HG02938 (cell line): ENCODE measurements at regions not wholly inside any gene's neighbourhood (a gene's known extent, or its start where the extent isn't known, plus 50 kb on each side); places are given as distances from the start of the nearest gene placed in this dataset.

Source experiments
- ATAC-seq: cut with Tn5 transposase; IDR thresholded peaks from one replicate; pipeline ENCODE4 v1.9.1; 2021; ENCODE audit warnings: mild to moderate bottlenecking, moderate library complexity; ENCODE audit not compliant: unreplicated experiment

DNA sequence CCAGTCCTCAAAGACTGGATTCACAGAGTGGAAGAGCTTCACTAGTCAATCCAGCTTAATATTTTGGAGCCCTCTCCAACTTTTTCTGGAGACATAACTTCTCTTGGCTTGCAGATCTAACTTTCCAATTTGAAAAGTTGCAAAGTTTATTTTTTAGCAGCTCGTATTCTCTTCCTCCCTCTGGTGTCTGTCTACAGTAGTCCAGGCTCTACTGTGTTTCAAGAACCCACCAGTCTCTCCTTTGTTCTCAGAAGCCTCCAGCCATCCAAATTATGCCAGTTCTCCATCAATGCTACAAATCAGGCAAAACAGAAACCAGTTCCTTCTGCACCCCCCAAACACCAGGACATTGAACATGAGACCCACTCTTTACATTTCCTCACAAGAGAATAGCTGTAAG is 376.1 kb upstream of the OPRM1 start:
- ATAC-seq = no peak

DNA sequence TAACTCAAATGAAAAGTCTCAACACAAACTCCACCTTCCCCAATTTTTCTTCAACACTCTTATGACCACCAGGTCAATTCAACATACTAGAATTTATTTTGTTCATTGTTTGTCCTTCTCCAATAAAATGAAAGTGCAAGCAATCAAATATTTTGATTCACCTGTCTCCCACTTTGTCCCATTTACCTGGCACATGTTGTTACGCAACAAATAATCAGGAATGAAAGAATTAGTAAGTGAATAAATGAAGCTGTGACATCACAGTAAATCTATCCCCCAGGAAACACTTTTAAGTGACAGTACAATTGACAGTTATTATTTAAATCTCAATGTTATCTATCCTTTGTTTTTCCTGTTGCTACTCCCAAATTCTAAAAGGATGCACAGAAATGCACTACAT is 393.7 kb upstream of the OPRM1 start:
- no peak for ATAC-seq

DNA sequence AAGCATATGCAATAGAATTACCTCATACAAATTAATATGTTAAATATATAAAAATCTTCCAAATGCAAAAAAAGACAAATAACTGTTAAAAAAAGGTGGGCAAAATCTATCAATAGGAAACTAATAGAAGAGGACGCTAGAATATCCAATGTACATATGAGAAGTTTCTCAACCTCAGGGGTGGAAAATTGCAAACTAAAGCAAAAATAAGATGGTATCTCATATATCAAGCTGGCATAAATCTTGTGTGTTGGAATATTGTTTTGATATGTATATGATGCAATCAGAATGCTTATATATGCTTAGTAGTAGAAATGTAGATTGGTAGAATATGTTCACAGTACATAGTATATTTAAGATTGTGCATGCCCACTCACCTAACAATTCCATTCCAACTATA is 395.0 kb upstream of the OPRM1 start:
- no peak for ATAC-seq

DNA sequence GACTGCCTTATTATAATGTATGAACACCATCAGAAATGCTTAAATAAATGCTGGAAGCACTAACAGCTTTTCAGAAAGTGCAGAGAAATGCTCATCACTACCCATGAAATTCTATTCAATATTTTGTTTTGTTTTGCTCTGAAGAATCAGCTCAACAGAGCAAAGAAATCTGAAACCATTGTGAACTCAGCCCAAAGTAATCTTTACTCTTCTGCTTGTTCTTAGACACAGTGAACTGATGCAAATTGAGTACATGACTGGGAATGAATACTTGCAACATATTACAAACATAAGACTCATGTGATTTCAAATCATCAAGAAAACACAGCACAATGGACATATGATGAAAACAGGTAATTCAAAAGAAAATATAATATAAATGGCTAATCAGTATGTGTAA is 404.6 kb upstream of the OPRM1 start:
- ATAC-seq = no peak

DNA sequence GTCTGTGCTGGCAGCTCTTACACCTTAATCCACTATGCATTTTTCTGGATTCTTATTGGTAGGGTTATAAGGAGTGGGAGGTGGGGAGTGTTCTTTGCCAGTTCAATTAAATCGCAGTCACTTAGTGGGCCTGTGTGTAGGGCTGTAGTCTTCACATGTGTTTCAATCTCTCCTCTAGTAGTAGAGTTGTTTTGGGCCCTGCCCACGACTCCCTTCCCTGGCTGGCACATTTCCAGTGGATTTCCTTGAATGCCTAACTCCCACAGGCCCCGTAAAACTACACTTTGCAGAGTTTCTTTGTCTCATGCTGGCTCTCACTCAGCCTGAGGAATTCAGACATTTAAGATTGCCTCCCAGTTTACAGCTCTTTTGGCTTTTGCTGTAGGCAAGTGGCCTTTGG is 414.0 kb upstream of the OPRM1 start:
- ATAC-seq = no peak

DNA sequence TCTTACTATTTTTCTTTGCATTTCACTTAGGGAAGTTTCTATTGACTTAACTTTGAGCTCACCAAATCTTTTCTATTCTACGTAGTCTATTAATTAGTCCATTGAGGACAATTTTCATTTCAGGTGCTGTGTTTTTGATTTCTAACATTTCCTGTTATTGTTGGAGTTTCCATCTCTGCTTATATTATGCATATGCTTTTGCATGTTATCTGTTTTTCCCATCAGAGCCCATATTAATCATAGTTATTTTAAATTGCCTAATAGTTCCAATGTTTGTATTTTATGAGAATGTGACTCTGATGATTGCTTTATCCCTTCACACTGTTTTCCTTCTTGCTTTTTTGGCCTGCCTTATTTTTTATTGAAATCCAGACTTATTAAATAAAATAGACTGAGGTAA is 414.5 kb upstream of the OPRM1 start:
- ATAC-seq = no peak

DNA sequence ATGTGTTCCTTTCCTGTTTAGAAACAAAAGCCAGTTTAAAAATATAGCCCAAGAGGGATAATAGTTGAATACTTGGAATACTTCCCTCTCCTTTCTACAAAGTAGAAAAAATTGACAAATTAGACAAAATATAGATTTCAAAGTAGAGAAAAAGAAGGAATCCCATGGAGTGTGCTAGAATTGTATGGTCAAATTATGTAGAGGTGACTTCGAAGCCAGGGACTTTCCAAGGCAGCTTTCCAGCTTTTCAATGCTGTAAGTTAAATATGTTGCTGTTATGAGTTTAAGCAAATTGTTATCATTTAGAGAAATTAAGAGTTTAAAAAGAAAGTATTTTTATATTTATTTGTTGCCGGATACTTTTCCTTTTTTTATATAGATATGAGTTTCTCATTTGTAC is 415.5 kb upstream of the OPRM1 start:
- ATAC-seq = no peak

DNA sequence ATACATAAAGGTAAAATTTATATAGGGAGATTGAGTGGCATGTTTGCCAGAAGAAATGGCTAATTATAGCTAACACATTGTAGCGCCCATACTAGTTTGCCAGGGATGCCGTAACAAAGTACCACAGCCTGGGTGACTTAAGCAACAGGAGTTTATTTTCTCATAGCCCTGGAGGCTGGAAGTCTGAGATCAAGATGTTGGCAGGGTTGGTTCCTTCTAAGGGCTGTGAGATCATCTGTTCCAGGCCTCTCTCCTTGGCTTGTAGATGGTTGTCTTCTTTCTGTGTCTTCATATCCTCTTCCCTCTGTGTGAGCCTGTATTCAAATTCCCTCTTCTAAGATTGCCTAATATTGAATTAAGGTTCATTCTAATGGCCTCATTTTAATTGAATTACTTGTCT is 417.5 kb upstream of the OPRM1 start:
- ATAC-seq = no peak

DNA sequence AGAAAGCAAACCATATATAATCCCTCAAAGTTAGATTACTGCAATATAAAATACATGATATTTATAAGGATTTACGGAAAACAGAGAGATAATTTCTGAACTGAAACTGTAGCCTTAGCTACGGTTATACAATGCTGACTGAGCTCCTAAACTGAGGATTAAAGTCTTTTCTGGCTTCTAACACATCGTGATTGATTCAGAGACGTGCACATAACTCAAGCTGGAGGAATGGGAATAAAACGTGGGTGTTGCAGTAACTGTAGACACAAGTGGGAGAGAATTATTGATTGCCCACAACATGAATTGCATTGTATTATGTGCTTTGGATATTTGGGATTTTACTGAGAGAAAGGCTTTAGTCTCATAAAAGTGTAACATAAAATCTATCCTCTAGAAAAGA is 418.0 kb upstream of the OPRM1 start:
- no peak for ATAC-seq

DNA sequence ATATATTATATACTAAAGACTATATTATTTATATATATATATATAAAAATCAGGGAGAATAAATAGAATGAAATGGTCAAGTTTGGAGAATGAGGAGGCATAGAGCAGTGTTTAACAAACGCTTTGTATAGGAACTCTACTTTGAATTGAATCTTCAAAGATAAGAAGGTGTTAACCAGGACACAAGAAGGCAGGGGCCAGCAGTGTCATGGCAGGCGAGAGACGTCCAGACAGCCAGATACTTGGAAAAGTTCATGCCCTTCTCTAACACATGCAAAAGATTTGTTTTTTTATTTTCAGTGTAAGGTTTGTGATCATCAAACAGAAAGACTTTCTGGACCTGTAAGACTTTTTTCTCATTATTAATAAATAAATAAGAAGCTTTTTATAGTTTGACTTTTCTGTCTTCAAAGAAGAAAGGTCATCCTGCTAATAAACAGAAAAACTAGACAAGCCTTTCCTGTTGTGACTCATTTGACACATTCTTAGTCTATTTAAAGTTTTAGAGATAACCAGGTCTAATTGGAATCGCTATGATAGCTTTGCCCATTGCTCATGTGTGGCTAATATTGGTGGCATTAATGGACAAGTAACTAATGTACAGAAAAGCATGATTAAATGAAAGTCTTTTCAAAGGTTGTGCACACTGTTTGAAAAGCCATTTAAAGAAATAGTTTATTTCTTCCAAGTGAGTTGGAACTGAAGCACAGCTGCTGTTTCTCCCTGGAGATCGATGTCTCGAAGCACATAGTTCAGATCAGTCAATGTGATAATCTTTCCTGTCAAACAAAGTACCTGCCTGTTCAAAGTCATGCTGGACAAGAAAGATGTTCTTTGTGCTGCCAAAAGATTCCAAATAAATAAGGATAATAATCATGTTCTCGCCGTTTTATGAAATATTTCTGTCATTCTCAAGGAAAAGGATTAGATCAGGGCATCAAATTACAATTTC is 420.4 kb upstream of the OPRM1 start:
- ATAC-seq = no peak

DNA sequence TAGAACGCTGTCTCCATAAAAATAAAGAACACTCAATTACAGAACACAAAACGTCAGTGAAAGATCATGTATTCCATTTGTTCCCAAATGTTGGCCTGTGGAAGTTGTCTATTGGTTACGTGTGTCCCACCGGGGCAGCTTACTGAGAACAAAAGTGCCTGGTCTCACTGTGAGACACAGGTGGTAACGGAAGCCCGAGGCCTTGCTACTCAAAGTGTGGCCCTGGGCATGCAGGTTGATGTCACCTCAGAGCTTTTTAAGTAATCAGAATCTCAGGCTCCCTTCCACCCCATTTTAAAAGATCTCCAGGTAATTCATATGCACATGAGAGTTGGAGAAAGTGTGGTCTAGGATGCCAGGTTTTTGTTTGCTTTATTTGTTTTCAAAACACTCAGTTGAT is 422.5 kb upstream of the OPRM1 start:
- no peak for ATAC-seq

DNA sequence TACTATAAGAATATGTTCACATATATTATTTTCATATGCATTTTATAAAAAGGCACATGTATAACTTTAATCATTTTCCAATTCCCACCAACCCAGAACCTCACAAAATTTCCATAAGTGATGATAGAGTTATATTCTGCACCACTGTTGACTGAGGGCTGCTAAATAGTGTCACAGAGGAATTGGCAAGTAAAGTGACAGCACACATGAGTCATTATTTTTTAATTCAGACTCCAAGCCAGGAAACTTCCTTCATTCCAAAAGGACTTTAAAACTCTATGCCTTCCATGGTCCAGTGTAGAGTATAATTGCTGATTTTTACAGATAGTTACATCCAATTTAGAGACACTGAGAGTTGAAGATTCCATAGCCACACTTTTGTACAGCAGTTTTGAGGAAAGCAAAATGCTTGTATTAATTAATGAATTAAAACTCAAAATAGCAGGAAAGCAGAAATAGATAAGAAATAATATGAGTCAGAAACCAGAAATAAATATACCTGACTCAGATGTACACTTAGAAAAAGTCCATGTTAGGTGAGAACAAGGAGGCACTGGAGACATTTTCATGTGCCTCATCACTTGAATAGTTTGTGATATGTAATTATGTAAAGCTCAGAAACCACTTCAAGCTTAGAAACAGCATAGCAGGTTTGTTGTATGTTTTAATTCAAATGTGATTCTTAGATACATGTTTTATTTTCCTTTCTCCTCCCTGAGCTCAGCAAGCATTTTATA is 425.2 kb upstream of the OPRM1 start:
- ATAC-seq = no peak

DNA sequence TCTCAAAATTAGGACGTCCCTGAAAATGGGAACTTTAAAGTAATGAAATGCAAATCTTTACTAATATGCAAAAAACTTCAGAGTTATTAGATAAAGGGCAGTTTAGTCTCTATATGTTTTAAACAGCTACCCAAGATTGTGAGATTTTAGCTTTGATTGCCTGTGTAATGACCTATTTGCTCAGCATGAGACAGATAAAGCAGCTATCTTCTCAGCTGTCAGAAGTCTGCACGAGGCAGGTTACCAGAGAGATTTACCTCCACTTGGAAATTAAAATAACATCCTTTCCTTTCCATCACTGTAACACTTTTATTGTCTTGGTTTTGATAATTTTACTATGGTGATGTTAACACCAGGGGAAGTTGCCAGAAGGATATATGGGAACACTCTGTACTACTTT is 436.6 kb upstream of the OPRM1 start:
- no peak for ATAC-seq

DNA sequence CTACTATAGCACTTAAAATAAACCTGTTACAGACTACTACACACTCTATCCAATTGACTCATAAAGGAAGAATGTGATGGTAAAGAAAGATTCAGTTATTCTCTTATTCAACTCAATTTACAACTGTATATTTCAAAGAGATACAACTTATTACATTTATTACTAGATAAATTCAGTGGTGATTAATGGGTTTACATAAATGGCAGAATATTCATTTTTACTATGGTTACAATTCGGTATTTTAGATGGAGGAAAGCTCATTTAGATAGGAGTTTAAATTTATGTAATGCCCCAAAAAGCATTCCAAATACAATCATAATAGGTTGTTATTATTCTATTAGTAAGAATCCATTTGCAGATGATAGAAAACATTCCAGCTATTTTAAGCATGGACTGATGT is 439.1 kb upstream of the OPRM1 start:
- no peak for ATAC-seq

DNA sequence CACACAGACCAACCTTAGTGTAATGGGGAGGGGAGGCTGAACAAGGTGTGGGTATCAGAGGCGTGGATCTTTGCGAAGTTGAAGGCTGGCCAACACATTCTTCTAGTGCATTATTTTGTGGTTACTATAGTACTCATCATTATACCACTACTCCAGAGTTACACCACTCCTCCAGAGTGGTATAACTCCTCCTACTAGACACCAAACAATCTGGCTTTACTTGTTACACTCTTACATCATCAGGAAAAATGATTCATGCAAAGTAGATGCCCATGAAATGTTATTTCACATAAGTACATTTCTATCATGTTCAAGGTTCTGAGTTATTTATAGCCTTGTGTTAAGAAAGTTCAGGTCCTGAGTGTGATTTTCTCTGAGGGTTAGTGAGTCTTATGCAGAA is 443.1 kb upstream of the OPRM1 start:
- ATAC-seq = no peak

DNA sequence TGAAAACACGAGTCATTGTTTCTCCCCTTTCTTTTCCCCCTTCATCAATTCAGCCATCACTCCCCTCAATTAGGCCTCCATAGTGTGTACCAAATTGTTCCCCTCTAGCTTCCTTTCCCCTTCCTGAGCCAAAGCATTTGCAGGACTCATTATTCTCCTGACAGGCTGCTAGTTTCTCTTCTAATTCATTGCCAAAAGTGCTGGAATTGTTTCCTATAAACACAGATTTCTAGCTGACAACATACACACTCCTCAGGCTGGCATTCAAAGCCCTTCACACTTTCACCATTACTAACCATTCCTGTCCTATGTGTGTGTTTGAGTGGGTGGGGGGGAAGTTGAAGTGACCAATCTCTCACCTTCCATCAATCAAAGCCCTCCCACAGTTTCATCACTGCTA is 444.2 kb upstream of the OPRM1 start:
- no peak for ATAC-seq

DNA sequence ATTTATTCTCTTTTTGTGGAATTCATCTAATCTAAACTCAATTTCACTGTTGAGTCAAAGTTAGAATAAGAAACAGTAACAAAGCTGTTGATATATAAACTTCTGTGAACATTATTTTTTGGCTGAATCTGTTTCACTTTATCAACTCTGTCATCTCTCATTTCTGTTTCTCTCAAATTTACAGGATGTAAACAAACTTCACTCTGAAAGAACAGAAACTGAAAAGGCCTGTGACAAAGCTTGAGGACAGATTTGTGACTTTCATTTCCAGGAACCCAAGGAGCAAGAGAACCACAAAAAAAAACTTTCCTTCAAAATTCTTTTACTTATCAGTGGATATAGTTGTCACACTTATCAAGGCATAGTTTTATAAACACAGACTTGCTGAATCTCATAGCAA is 447.9 kb upstream of the OPRM1 start:
- no peak for ATAC-seq

DNA sequence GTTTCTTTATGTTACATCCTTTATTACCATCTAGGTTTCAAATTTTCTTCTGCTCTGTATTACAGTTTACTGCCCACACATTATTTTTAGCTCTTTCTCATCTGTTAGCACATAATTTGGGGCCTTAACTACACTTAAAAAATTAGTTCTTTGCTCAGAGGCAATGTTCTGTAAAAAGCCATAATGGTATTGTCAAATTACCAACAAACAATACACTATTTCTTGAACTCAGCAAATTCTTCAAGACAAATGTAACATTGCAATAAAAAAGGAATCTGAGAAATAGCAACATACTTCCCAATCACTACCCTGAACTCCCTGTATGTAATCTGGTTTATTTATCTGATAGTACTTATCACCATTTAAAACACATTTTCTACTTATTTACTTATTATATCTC is 448.6 kb upstream of the OPRM1 start:
- ATAC-seq = no peak

DNA sequence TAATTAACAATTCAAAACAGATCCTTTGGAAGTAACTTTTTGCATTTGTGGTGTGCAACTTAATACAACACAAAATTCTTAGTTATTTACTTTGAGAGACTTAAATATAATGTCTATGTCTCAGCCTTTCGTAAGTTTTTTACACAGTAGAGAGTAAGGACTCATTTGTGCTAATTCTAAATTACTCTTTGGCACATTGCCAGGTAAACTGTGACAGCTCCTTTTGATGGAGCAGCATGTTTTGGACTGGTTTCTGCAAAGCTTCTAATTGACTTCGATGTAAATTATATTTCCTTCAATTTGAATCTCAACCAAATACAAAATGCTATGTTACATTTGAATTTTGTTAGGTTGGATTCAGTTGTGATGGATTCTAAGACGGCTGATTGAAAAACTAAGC is 450.7 kb upstream of the OPRM1 start:
- no peak for ATAC-seq

DNA sequence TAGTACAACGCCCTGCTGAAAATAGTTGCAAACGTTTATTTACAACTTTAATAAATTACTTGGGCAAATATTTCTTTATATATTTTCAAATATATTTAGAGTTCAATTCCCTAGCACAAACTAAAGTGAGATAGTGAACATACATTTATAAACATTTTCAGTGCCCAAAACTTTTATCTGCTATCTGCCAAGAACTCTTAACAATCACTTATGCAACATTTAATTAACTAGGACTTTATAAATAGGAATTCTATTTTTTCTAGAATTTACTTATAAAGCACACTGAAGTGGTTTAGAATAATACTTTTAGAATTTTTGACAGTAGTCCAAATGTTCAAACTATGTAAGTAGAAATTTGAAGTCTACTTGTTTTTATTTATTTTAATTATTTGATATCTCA is 452.6 kb upstream of the RGS17 start:
- no peak for ATAC-seq

DNA sequence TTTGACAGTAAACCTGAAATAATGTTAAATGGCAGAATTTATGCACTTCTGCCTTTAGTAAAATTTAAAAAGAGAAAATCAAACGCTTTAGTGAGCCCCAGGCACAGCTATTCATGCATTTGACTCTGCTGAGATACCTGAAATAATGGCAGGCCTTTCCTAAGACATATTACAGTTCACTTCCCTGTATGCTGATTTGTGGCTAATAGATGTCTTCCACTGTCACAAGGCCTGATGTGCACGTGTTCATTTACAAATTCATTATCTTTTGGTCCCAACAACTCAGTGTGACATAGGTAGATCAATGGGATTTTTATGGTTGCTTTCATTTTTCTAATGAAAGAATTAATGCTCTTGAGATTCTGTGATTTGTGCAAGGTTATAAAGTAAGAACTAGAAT is 449.7 kb upstream of the RGS17 start:
- no peak for ATAC-seq

DNA sequence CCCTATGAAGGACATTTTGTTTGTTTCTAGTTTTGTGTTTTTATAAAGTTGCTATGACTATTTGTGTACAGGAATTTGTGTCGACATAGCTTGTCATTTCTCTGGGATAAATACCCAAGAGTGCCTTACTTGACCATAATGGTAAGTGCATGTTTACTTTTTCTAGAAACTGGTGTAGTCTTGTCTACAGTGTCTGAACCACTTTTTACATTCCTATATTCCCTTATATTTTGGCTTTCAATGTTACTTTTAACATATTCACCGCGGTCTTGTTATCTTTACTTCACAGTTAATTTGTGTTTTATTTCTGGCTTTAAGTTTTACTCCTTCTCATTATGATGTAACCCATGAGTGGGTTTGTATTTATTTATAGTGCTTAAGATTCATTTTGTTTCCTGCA is 444.4 kb upstream of the RGS17 start:
- no peak for ATAC-seq
